Testis (tissue), 2 donors: ENCODE measurements at regions not wholly inside any gene's neighbourhood (a gene's known extent, or its start where the extent isn't known, plus 50 kb on each side); places are given as distances from the start of the nearest gene placed in this dataset.

ENCODE experiments used
- CTCF ChIP-seq, 3 experiments: fragments of 450-650 bp in 2 of 3; fragments of 200-600 bp in 1 of 3; sonication (generic) in 1 of 3; IDR thresholded peaks; one replicate each; pipeline ENCODE4 v1.5.1; 2016 to 2019; ENCODE audit warnings: antibody characterized with exemption in 3 of 3, mild to moderate bottlenecking in 2 of 3, moderate library complexity in 1 of 3
- POLR2A ChIP-seq: fragments of 450-650 bp; IDR thresholded peaks from one replicate; pipeline ENCODE4 v1.6.1; 2017; ENCODE audit warnings: antibody characterized with exemption, mild to moderate bottlenecking, moderate library complexity

DNA sequence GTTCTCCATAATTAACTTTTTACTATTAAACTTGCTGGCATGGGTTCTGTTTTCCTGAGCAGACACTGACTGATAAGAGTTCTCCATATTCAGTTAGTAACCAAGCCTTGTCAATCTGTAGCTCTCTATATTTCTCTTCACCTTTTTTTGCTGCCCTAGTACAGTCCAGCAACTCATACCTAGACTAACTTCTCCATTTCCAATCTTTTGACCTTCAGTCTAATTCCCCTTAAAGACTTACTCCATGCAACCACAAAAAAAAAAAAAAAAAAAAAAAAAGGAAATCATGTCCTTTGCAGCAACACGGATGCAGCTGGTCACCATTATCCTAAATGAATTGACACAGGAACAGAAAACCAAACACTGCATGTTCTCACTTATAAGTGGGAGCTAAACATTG lies 125.7 kb upstream of the KRAS start:
- TF ChIP-seq CTCF (IDR thresholded peaks at IDR 0.05) (no peak), POLR2A (no peak)
